GM18508 (cell line): ENCODE measurements at regions not wholly inside any gene's neighbourhood (a gene's known extent, or its start where the extent isn't known, plus 50 kb on each side); places are given as distances from the start of the nearest gene placed in this dataset.
"Not testable (repeated sequence)": the region's sequence is repeated elsewhere in the genome, so short reads cannot be mapped to it uniquely, and the experiment has no call there.

Experiments
- ATAC-seq: cut with Tn5 transposase; IDR thresholded peaks from one replicate; pipeline ENCODE4 v1.9.1; 2021; ENCODE audit warnings: moderate number of reproducible peaks; ENCODE audit not compliant: insufficient read depth, unreplicated experiment

DNA sequence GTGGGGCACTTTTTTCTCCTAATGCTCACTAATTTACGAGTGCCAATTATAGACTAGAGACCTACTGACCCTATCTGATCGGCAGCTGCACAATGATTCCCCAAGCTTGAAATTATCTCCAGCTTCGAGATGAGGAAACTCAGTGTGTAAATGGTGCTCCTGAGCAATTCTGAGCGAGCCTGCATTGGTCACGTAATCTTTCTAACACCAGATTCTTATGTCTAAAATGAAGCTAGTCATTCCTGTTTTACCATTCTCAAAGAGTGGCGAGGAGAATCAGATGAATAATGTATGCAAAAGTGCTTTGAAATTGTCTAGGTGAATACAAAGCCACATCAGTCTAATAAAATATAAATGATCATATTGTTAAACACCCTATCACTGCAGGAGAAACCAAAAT, 318.1 kb upstream of the FAM78B start:
- no peak for ATAC-seq

DNA sequence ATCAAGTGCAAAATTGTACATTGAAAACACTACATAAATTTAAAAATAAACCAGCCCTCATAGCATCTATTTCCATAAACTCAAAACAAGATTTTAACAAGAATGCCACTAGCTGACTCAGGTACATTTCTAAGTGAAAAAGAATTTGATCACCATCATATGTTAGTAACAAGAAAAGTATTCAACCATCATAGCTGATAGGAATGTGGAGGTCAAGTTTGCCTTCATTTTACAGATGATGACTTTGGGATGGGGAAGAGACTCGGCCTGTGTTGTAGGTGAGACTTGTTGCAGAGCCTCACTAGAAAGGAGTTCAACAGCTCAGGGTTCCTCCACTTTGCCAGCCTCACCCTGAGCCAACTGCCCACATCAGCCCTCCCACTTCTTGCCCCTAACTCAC, 318.8 kb upstream of the FAM78B start:
- ATAC-seq, result no peak

DNA sequence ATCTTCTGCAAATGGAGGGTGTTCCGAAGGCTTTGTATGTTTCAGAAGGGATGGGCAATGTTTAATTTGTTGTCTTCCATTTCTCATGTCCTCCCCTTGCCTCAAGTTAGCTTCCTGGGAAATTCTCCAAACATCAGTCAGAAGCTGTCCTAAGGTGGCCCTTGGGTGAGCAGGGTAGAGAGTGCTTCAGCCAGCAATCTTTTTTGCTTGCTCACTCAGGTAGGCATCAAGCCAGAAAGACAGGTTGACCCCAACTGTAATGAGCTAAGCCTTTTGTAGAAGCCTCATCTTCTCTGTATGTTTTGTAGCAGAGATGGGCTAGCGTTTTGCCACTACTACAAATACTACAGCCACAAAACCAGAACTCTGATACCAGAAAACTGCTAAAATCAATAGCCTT, 321.5 kb upstream of the FAM78B start:
- no peak for ATAC-seq

DNA sequence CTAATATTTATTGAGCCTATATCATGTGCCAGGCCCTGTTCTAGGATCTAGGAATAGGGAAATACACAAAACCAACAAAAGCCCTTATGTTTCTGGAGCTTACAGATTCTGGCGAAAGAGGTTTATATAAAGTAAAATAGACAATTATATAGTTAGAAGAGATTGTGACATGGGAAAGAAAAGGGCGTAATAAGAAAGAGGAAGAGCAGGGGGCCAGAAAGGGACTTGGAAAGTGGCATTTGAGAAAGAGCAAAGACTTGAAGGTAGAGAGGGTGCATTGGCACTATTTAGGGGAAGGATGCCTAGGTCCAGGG, 322.5 kb upstream of the FAM78B start:
- ATAC-seq, result no peak

DNA sequence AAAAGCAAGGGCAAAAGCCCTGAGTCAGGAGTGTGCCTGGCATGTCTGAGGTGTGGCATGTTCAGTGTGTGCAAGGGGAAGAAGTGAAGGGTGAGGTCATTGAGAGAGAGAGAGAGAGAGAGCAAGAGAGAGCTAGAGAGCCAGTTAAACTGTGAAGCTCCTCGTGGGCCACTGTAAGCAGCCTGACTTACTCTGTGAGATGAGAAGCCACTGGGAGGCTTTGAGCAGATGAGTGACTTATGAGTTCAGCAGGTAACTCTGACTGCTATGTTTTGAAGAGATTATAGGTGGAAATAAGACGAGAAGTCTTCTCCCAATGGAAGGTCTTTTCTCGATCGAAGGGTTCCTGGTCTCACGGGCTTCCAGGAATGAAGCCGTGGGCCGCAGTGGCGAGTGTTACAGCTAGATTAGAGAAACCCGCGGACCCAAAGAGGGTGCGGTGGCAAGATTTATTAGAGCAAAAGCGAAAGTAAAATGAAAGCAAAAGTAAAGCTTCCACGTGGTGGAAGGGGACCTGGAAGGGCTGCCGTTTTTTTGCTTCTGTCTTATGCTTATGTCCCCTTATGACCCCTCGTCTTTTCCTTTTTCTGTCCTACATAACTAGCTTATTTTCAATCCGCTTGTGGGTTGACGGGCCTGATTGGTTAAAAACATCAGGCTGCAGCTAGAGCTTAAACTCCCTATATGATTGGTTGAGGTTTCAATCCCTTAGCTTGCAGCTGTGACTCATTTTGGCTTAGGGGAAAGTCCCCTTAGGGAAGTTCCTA, 323.1 kb upstream of the FAM78B start:
- peak; percentile 73 for ATAC-seq

DNA sequence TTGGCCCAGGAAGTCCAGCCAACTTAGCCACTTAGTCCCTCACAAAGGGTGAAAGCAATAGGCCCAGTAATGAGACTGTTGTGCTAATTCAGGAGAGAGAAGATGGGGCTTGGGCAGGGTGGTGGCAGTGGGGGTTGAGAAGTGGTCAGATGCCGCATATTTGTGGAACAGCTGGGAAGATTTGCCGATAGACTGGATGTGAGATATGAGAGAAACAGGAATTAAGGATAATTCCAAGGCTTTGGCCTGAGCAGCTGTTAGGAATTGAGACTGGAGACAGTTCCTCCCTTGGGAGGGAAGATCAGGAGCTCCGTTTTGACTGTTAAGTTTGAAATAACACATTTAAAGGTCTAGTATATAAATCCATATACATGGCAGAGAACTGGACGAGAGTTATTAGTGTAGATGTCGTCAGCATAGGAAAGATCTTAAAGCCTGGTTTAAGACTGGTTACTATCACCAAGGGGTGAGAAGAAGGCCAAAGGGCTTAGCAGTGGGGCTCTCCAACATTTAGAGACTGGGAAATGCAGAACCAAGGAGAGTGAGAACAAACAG, 323.7 kb upstream of the FAM78B start:
- no peak for ATAC-seq

DNA sequence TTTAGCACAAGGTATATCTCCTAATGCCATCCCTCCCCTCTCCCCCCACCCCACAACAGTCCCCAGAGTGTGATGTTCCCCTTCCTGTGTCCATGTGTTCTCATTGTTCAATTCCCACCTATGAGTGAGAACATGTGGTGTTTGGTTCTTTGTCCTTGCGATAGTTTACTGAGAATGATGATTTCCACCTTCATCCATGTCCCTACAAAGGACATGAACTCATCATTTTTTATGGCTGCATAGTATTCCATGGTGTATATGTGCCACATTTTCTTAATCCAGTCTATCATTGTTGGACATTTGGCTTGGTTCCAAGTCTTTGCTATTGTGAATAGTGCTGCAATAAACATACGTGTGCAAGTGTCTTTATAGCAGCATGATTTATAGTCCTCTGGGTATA, 327.0 kb upstream of the FAM78B start:
- ATAC-seq, result not testable (repeated sequence)

DNA sequence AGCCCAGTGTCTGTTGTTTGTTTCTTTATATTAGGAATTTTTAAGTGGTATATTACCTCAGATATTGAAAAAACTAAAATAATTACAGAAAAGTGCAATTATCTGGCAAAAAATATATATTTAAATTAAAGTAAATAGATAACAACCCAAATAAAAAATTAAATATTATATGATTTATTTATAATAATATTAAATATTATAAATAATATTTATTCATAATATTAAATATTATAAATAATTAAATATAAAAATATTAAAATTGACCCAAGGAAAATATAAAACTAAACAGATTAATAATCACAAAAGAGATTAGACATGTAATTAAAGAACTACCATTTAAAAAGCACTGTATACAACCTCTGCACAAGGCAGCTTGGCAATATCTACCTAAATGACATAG, 331.9 kb upstream of the POGK start:
- ATAC-seq, result no peak

DNA sequence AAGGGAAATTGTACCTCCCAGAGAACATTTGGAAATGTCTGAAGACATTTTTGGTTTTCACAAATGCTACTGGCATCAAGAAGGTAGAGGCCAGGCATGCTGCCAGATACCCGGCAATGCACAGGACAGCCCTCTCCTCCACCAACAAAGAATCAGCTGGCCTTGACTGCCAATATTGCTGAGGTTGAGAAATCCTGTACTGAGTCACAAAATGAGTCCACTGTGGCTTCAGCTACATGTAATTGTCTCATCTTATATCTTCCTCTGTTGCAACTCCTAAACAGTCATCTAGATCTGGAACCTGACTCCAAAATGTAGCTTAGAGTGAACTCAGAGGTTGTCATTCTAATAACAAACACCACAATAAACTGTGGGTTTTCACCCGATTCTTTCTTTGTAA, 327.5 kb upstream of the POGK start:
- ATAC-seq, result no peak

DNA sequence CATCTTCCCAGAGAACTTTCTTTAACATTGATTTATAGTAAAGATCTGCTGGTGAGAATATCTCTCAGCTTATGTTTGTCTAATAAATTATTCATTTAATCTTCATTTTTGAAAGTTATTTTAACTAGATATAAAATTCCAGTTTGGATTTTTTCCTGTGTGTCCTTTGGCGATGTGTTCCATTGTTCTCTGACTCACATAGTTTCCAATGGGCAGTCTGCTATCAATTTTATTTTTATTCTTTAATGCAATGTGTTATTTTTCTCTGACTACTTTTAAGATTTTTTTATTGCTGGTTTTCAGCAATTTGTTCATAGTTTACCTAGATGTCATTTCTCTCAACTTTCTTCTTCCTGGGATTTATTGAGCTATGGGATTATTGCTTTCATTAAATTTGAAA, 325.2 kb upstream of the POGK start:
- no peak for ATAC-seq

DNA sequence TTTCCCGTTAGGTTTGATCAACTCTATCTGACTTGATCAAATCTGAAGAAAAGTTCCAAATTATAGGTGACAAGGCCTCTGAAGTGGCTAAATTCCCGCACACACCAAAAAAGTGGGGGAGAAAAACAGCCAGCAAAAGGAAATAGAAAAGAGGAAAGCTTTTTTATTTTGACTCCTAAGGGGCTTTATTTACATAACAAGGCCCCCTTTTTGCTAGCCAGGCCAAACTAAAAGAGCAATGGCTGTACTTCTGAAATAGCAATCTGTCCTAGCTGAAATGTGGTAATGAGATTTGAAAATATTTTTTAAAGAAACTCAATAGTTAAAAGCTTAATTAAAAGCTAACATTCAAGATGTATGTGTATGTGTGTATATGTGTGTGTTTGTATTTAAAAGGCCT, 311.5 kb upstream of the POGK start:
- ATAC-seq, result no peak

DNA sequence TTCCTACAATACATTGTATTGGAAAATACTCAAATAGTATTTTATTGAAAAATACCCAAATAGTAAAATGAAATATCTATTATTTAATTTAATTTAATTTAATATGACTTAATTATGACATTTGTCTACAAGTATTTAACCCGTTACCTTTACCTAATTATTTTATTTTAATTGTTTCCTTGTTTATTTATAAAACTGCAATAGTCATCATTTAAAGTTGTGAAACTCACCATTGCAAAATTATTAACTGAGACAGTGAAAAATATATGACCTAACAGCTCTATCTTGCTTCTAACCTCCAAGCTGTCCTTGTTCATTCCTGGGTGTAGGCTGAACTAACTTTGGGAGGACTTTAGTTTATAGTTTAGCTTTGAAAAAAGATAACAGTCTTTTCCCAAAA, 300.6 kb upstream of the POGK start:
- ATAC-seq, result no peak

DNA sequence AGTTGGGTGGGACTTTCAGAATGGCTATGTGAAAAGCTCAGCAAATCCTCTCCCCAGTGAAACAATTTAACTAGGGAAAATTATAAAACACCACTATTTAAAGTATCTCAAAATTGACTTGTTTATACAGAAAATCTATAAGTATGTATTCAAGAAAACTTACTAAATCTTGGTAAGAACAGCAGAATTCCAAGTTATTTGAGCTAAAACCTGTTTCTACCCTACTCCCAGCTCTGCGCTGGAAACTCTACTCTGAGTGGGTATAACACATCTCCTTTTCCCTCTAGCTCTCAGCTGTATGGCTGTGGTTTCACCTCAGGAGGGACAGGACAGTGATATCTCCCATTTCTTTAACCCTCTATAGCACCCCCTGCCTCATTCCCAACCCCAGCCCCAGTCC, 295.2 kb upstream of the POGK start:
- ATAC-seq, result no peak

DNA sequence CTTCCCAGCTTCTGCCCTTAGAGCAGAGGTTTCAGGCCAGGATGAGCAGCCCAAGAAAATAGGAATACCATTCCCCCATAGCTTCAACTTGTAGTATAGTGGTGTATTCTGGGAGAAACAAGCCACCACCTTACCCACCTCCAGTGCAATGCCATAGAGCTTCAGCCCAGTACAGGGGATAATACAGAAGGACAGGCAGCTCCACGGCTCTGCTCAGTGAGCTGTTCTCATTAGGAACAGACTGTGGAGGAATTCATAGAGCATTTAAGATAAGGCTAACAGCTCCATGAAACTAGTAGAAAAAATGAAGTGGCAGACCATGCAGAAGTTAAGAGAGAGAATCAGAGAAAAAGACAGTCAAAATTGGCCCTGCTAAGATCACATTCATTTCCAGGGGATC, 294.7 kb upstream of the POGK start:
- no peak for ATAC-seq

DNA sequence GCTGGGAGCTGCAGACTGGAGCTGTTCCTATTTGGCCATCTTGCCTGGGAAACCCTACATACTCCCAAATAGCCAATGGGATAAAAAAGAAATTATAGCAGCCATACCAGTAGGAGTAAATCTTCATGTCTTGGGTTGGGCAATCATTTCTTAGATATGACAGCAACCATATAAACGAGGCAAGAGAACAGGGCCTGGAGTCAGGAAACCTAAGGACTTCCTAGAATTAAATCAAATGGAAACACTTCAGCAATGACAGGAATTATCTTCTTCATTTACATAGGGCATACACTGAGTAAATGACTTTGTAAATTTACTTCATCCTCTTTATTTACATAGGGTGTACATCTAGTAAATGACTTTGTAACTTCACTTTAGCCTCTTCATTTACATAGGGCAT, 286.6 kb upstream of the POGK start:
- no peak for ATAC-seq

DNA sequence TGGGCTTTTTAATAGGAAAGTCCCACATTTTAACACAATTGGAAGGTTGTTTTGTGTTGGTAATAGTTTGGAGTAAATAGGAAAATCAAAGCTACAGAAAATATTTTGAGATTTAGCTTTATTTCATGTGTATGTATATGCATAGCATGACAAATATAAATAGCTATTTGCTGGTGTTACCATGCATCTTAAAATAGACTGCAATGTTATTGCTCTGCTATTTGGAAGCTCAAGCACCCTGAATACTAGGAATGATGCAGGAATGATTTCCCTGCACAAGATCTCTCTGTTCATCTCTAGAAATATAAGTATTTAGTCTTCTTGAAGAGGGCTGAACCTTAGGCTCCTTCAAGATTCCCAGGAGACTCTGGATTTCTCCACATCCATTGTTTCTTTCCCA, 268.3 kb upstream of the POGK start:
- ATAC-seq, result no peak

DNA sequence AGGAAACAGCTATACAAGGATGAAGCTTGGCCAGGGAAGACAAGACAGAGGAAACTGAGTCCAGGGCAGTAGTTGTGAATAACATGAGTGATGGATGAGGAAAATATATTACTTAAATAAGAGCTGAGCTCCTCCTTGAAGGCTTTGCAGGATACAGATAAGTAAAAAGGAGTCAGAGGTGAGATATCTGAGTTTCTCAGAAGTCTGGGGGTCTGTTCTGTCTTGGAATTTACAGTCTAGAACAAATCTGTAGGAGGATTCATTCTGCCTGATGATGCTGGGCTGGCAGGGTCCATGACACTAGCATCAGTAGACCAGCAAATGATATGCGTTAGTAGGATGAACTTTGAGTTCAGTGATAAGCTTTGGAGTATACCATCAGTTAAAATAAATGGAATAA, 266.1 kb upstream of the POGK start:
- no peak for ATAC-seq

DNA sequence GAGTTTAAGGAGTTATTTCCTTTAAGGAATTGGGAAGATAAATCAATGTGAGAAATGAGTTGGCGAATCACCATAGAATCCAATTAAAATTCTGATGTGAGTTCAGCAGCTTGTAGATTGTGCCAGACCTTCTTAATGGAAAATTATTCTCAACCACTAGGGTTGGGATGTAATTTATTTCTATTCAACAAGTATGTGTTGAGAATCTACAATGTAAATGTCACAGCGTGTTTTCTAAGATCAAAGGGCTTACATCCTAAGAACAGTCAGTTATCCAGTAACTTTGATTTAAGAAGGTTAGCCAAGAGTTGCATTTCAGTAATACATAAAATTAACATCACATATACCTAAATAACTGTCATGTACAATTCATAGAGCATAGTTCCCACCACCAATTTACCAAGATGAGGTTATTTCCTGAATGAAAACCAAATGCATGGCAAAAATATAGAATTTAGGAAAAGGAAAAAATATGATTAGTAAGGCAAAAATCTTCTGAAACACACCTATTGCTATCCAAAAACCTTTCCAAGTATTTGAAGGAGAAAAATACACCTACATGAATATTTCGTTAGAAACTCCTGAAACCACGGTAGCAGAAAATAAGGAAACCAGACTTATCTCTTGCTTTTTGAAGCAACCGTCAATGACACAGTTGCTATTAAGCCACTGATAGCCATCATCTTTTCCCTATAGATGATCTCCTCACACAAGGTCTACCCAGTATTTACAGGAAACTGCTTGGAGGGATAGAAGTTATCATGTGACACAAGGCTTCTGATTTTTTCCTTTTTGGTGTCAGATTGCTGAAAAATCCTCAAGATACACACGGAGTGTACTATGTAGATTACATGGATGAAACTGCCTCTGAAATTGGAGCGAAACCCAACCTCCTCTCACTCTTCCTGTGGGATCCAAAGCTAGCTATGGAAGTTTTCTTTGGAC, 259.4 kb upstream of the POGK start:
- no peak for ATAC-seq

DNA sequence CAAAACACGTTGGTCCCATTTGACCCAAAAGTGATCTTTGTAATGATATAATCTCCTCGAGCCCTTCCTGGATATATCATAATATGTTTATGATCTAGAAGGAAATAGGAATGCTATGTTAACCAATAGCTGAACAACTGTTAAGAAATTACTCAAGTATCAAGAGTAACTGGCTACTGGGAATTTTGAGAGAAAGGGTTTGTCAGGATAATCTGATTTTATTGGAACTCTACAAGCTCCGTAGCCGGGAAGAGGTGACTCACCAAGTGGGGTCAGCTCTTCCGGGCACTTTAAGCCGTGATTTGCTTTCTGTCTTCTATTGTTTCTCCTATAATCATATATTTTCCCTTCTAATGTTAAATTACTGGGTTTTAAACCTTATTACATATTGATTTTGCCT, 250.5 kb upstream of the POGK start:
- ATAC-seq, result no peak

DNA sequence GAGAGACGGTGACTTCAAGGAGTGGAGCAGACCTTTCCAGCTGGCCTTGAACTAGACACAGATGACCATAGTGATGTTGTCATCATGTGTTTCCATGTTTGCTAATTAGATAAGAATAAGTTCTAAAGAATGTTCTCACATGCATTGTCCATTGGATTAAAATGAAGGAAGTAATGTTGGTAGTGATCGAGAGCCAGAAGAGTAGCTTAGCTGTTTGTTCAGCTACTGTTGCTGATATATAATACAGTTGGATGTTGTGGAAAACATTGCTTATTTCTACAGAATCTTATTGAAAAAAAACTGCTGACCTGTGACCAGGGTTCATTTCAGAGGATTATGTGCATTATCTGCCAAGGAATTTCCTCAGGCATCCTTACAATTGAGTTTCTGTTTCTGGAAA, 249.1 kb upstream of the POGK start:
- no peak for ATAC-seq

DNA sequence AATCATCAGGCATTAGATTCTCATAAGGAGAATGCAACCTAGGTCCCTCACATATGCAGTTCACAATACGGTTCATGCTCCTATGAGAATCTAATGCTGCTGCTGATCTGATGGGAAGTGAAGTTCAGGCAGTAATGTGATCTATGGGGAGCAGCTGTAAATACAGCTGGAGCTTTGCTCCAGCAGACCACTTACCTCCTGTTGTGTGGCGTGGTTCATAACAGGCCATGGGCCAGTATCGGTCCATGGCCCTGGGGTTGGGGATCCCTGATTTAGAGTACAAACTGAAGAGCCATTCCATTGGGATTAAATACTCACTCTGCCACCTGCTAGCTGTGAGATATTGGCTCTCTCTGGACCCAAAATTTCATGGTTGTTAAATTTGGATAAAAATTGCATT, 244.6 kb upstream of the POGK start:
- no peak for ATAC-seq

DNA sequence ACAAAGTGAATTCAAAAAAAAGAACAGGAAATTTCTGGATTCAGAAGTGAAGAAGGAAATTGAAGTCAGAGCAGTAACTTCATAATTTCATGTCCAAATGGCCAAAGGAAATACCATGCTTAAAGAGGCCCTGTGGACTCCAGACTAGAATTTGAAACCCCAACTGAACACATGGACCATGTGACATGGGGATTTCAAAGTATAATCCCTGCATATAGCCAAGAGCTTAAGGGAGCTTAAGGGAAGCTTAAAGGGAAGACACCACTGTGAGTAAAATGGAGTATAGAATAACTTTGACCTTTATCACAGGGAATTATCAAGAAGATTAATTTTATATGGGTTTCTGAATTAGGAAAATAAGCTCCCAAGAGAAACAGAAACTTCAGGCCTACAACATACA, 241.8 kb upstream of the POGK start:
- ATAC-seq, result no peak
